ENCODE measurements at regions not wholly inside any gene's neighbourhood (a gene's known extent, or its start where the extent isn't known, plus 50 kb on each side); places are given as distances from the start of the nearest gene placed in this dataset.

DNA sequence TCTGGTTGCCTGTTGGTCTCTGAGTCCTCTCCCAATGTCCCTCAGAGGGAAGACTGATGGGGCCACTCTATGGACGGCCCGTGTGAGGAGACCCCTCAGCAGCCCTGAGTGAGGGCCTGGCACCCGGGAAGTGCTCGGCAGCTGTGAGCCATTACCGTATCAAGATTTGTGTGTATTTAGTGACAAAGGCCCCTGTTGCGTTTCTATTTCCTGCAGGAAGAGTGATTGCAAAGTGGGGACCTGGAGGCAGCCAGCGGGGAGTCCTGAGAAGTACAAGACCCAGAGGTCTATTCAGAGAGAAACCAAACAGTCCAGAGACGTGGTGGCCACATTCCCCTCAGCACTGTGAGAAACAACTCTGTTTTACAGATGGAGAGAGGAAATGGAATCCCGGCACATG lies 51.1 kb upstream of the CHST15 start:
- H3K27ac Mint-ChIP-seq (ENCODE audit: unreplicated experiment), result no peak overlapping the region
- BruUV-seq (replicated peaks), result no TSS peak
- H3K4me1 Mint-ChIP-seq (ENCODE audit: low read depth, unreplicated experiment), result no peaks in the 10 kb centered on the region
- H3K9me3 Mint-ChIP-seq (ENCODE audit: low read depth, unreplicated experiment), result no peaks in the 10 kb centered on the region
- no peaks in the 10 kb centered on the region for H3K27me3 Mint-ChIP-seq (ENCODE audit: unreplicated experiment)
- TF ChIP-seq, protein P1, sequence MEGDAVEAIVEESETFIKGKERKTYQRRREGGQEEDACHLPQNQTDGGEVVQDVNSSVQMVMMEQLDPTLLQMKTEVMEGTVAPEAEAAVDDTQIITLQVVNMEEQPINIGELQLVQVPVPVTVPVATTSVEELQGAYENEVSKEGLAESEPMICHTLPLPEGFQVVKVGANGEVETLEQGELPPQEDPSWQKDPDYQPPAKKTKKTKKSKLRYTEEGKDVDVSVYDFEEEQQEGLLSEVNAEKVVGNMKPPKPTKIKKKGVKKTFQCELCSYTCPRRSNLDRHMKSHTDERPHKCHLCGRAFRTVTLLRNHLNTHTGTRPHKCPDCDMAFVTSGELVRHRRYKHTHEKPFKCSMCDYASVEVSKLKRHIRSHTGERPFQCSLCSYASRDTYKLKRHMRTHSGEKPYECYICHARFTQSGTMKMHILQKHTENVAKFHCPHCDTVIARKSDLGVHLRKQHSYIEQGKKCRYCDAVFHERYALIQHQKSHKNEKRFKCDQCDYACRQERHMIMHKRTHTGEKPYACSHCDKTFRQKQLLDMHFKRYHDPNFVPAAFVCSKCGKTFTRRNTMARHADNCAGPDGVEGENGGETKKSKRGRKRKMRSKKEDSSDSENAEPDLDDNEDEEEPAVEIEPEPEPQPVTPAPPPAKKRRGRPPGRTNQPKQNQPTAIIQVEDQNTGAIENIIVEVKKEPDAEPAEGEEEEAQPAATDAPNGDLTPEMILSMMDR (IDR thresholded peaks at IDR 0.05; ENCODE audit: unreplicated experiment), result no peak
- intact Hi-C loops (cut with micrococcal nuclease; ENCODE audit: unreplicated experiment), result no loop called here
- no peak overlapping the region for H3K4me3 Mint-ChIP-seq (ENCODE audit: low read depth, unreplicated experiment)
- no peak for DNase-seq
- no peaks in the 10 kb centered on the region for H3K36me3 Mint-ChIP-seq (ENCODE audit: insufficient read depth, unreplicated experiment)
- CTCF ChIA-PET, result no interaction called here

DNA sequence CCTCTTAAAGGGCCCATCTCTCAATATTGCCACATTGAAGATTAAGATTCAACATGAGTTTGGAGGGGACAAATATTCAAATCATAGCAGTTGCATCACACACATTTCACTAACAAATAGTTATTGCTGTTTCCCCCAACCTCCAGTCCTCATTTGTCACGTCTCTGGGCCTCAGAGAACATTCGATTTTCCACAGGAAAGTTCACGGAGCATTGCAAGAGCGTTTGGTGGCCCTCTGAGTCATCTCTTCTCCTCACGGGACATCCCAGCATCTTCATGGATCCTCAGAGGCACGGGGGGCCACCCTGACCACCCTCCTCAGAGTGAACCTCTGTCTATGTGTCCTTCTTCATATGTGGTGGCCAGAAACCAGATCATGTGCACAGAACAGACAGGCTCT lies 50.3 kb upstream of the CHST15 start:
- H3K4me1 Mint-ChIP-seq (ENCODE audit: low read depth, unreplicated experiment), result no peaks in the 10 kb centered on the region
- intact Hi-C loops (cut with micrococcal nuclease; ENCODE audit: unreplicated experiment), result no loop called here
- no peak overlapping the region for H3K27ac Mint-ChIP-seq (ENCODE audit: unreplicated experiment)
- CTCF ChIA-PET, result no interaction called here
- H3K9me3 Mint-ChIP-seq (ENCODE audit: low read depth, unreplicated experiment), result no peaks in the 10 kb centered on the region
- no peaks in the 10 kb centered on the region for H3K36me3 Mint-ChIP-seq (ENCODE audit: insufficient read depth, unreplicated experiment)
- no peak for DNase-seq
- H3K4me3 Mint-ChIP-seq (ENCODE audit: low read depth, unreplicated experiment), result no peak overlapping the region
- TF ChIP-seq, protein P1 (IDR thresholded peaks at IDR 0.05; ENCODE audit: unreplicated experiment), result no peak
- no TSS peak for BruUV-seq (replicated peaks)
- H3K27me3 Mint-ChIP-seq (ENCODE audit: unreplicated experiment), result no peaks in the 10 kb centered on the region

All from Calu3 (cell line).